Activated CD8-positive, alpha-beta memory T cell treated with anti-CD3 and anti-CD28 coated beads, Interleukin-2, amount 50 U/mL, for 24 hours (primary cell): ENCODE measurements at regions not wholly inside any gene's neighbourhood (a gene's known extent, or its start where the extent isn't known, plus 50 kb on each side); places are given as distances from the start of the nearest gene placed in this dataset.

ENCODE experiments used
- DNase-seq: peaks from one replicate; pipeline ENCODE4 v3.0.0-alpha.2; 2020; ENCODE audit errors: extremely low read depth

- no peak for DNase-seq
These were observed 331.4 kb upstream of the USP24 start for GRCh38 chr1:55546553-55546952.

DNA sequence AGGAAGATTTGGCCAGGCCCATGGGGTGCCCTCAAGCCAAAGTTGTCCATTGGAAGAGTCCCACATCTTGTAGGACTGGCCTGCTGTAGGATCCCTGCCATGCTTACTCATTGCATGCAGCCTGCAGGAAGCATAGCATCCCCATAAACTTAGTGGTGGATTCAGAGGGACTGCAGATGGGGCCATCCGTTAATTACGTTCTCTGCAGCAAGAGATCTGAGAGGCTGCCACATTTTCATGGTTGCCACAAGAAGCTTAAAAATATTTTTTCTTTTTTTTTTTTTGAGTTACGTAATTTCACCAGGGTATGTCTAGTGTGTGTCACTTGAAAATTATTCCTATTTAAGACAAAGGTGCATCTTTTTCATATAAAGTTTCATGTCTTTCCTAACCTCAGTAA, 329.7 kb upstream of the USP24 start:
- no peak for DNase-seq

- DNase-seq, result no peak
These were observed 327.8 kb upstream of the USP24 start for GRCh38 chr1:55542901-55543504.

DNA sequence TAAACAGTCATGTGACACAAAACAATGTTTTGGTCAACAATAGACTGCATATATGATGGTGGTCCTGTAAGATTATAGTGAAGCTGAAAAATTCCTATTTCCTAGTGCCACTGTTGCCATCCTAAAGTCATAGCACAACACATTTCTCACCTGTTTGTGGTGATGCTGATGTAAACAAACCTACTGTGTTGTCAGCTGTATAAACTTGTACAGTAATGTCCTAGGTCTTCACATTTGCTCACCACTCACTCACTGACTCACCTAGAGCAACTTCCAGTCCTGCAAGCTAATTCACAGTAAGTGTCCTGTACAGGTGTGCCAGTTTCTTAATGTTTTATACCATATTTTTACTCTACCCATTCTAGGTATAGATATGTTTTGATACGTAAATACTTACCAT, 326.1 kb upstream of the USP24 start:
- no peak for DNase-seq

GRCh38 chr1:55539652-55540512, 324.7 kb upstream of the USP24 start:
- DNase-seq, result no peak

DNA sequence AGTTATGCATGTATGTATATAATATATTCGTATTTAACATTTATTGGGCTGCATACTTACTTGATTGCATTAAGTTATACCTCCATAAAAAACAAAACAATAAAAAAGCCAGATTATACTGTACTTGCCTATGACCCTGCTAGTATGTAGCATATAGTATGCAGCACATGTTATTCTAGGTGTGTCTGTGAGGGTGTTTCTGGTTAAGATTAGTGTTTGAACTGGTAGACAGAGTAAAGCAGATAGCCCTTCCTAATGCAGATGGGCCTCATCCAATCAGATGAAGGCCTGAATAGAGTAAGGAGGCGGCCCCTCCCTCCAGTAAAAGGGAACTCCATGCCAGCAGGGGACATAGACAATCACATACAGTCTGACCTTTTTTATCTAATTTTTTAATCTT, 323.3 kb upstream of the USP24 start:
- DNase-seq, result no peak

DNA sequence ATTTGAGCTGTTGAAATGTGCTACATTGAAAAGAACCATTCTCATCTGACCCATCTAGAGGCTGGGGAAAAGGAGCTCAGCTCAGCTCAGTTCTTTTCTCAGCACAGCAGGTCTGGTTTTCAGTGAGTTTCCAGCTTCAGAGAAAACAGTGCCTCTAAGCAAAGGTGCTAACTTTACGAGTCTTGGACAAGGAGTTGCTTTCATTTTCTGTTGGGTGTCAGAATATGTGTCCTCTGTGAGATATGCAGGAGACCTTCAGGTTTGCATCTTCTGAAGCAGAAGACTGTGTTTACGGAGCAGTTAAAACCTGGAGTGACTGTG, 321.3 kb upstream of the USP24 start:
- no peak for DNase-seq

DNA sequence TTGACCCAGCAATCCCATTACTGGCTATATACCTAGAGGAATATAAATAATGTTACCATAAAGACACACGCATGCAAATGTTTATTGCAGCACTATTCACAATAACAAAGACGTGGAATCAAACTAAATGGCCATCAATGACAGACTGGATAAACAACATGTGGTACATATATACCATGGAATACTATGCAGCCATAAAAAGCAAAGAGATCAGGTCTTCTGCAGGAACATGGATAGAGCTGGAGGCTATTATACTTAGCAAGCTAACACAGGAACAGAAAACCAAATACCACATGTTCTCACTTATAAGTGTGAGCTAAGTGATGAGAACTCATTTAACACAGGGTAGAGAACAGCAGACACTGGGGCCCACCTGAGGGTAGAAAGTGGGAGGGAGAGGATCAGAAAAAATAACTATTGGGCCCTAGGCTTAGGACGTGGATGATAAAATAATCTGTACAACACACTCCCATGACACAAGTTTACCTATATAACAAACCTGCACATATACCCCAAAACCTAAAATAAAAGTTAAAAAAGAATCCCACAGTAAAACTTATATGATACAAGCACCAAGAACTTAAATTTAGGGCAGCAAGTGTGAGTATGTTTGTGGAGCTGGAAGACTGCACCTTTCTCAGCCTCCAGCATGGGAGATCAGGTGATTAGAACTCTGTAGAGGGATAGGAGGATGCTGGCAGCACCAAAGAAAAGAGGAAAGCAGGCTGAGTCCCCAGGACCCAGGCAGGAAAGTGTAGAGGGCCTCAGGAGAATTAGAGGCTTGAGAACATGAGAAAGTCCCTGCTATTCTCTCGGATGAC, 320.8 kb upstream of the USP24 start:
- DNase-seq, result no peak

DNA sequence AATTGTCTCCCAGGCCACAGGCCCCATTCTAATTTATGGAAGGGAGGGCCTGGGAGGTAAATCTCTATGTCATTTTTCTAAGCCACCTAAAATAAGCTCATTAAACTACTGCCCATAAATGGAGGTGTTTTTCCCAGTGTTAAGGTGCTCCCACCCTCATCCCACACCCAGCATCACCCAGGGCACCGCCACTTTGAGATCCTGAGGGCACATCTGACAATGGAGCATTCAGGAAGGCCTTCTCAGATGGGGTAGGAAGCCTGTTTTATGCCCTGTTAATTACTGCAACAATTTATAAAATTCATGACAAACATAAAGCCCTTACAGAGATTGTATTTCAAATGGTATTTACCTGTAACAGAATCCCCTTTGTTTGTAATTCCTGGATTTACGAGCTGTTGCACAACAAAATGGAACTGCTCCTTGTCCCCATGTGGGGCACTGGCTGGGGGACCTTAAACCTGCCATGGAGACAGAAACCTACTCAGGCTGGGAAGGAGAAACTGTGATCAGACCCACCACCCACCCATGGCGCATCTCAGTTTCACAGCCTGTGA, 319.5 kb upstream of the USP24 start:
- no peak for DNase-seq

DNA sequence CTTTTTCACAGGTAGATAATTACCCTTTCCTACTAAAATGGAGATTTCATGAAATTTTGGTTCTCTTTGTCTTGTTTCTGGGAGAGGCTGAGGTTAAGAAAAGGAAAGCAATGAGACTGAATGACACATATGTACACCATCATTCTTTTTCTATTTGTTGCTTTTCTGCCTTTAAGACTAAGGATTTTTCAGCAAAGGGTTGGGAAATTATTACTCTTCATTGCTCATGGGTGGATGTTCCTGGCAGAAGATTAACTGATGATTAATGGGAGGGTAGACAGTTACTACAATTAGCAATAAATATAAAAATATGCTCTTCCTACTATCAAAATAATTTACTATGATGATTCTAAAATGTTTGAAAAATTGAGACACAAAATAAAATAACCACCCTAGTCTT, 316.5 kb upstream of the USP24 start:
- DNase-seq, result no peak

- no peak for DNase-seq
These were observed 315.8 kb upstream of the USP24 start for GRCh38 chr1:55530749-55531478.

DNA sequence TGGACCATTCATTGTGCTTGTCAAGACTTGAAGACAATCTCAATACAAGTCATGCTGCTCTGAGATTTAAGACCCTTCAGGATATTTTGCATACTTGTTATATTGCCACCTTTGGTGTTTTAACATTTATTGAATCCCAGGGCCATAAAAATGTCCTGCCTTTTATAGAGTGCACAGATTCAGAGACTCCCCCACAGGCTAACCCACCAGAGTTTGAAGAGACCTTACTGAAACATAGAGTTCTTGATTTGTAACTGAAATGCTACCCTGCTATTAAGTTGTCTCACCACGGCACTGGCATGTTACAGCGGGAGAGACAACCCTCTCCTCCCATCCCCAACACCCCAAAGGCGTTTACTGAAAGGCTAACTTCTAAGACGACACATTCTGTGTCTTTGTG, 313.9 kb upstream of the USP24 start:
- DNase-seq, result no peak

DNA sequence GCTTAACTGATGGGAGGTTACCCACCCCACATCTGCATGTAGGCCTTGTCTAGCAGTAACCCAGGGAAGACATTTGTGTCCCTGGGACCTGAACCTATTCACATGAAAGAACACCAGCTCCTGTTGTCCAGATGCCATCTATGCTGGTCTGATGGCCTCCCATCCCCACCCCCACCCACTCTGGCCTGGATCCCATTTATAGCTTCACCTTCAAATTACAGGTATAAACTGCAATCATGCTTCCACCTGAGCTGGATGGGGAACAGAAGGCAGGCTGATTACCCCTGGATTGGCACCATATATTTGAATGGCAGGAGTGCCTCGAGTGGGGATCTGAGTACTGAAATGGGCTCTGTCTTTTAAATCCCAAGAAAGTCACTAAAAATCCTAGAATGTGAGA, 312.7 kb upstream of the USP24 start:
- no peak for DNase-seq

GRCh38 chr1:55526716-55527115, 311.6 kb upstream of the USP24 start:
- DNase-seq, result no peak

GRCh38 chr1:55524006-55524405, 308.8 kb upstream of the USP24 start:
- no peak for DNase-seq

- DNase-seq, result no peak
These were observed 307.8 kb upstream of the USP24 start for GRCh38 chr1:55522982-55523381.

GRCh38 chr1:55522353-55522903, 307.3 kb upstream of the USP24 start:
- no peak for DNase-seq

- no peak for DNase-seq
These were observed 305.7 kb upstream of the USP24 start for GRCh38 chr1:55520861-55521260.

GRCh38 chr1:55519937-55520683, 304.9 kb upstream of the USP24 start:
- DNase-seq, result no peak

GRCh38 chr1:55519276-55519675, 304.1 kb upstream of the USP24 start:
- DNase-seq, result no peak

- no peak for DNase-seq
These were observed 301.9 kb upstream of the USP24 start for GRCh38 chr1:55517036-55517435.
